HEK293 (cell line): ENCODE measurements at regions not wholly inside any gene's neighbourhood (a gene's known extent, or its start where the extent isn't known, plus 50 kb on each side); places are given as distances from the start of the nearest gene placed in this dataset.

Experiments used
- CTCF ChIA-PET: fragments of 350-600 bp; formaldehyde crosslinking; extraction: SDS; loops from one replicate; lab custom pipeline; 2021; ENCODE audit warnings: antibody characterized with exemption; lab: Yijun Ruan, JAX
- POLR2A ChIA-PET: fragments of 300-600 bp; formaldehyde crosslinking; extraction: SDS; loops from one replicate; lab custom pipeline; 2020; ENCODE audit warnings: antibody characterized with exemption, inconsistent platforms; lab: Yijun Ruan, JAX
- H3K27ac ChIP-seq: fragments of 200-500 bp; sonication (Bioruptor generic); 2 replicates; pipeline ENCODE4 v1.5.1; 2014; ENCODE audit warnings: low read depth, low read length, control low read depth, inconsistent platforms; ENCODE audit errors: extremely low read depth
- H3K36me3 ChIP-seq, 2 experiments: fragments of 200-500 bp in 1 of 2; sonication (Bioruptor generic) in 1 of 2; 1 replicate in 1 of 2; 2 replicates in 1 of 2; pipeline ENCODE4 v1.5.1; 2014 to 2017; ENCODE audit warnings: inconsistent platforms in 2 of 2, low read length in 2 of 2; ENCODE audit not compliant: control insufficient read depth in 2 of 2, insufficient read depth in 1 of 2
- H3K4me1 ChIP-seq: fragments of 200-500 bp; sonication (Bioruptor generic); 2 replicates; pipeline ENCODE4 v1.5.1; 2014; ENCODE audit warnings: mild to moderate bottlenecking, low read length, inconsistent platforms; ENCODE audit not compliant: control insufficient read depth, insufficient read depth
- H3K4me3 ChIP-seq: 2 replicates; pipeline ENCODE4 v1.5.1; 2011; ENCODE audit warnings: low read depth, mild to moderate bottlenecking, control low read depth, low read length, moderate library complexity
- H3K9me3 ChIP-seq: fragments of 200-500 bp; sonication (Bioruptor generic); 2 replicates; pipeline ENCODE4 v1.5.1; 2014; ENCODE audit warnings: low read depth, low read length, inconsistent platforms; ENCODE audit not compliant: control insufficient read depth, insufficient read depth
- GLI2 ChIP-seq: fragments of 450-650 bp; formaldehyde crosslinking; IDR thresholded peaks from 2 replicates; pipeline ENCODE4; 2017; ENCODE audit warnings: missing biosample characterization, missing genetic modification characterization, low read depth, borderline replicate concordance
- MYNN ChIP-seq: fragments of 450-650 bp; formaldehyde crosslinking; IDR thresholded peaks from 2 replicates; pipeline ENCODE4 v1.5.1; 2016; ENCODE audit warnings: missing biosample characterization, missing genetic modification characterization, borderline replicate concordance
- ZNF10 ChIP-seq: fragments of 450-650 bp; formaldehyde crosslinking; IDR thresholded peaks from 2 replicates; pipeline ENCODE4 v1.5.1; 2017; ENCODE audit warnings: missing biosample characterization, missing genetic modification characterization
- ZNF132 ChIP-seq: fragments of 450-650 bp; formaldehyde crosslinking; IDR thresholded peaks from 2 replicates; pipeline ENCODE4 v1.5.1; 2017; ENCODE audit warnings: missing biosample characterization, missing genetic modification characterization, borderline replicate concordance
- ZNF140 ChIP-seq: fragments of 450-650 bp; formaldehyde crosslinking; IDR thresholded peaks from 2 replicates; pipeline ENCODE4 v1.5.1; 2016; ENCODE audit warnings: missing biosample characterization, missing genetic modification characterization
- ZNF155 ChIP-seq: fragments of 450-650 bp; formaldehyde crosslinking; IDR thresholded peaks from 2 replicates; pipeline ENCODE4 v1.5.1; 2016; ENCODE audit warnings: missing biosample characterization, missing genetic modification characterization
- ZNF157 ChIP-seq: fragments of 450-650 bp; formaldehyde crosslinking; IDR thresholded peaks from 2 replicates; pipeline ENCODE4 v1.5.1; 2016; ENCODE audit warnings: missing biosample characterization, missing genetic modification characterization
- ZNF184 ChIP-seq: fragments of 450-650 bp; IDR thresholded peaks from 2 replicates; pipeline ENCODE4 v1.5.1; 2018; ENCODE audit warnings: missing biosample characterization, mild to moderate bottlenecking, missing genetic modification characterization
- ZNF280C ChIP-seq: fragments of 450-650 bp; formaldehyde crosslinking; IDR thresholded peaks from 2 replicates; pipeline ENCODE4 v1.5.1; 2016; ENCODE audit warnings: missing biosample characterization, missing genetic modification characterization
- ZNF292 ChIP-seq: fragments of 450-650 bp; formaldehyde crosslinking; IDR thresholded peaks from 2 replicates; pipeline ENCODE4 v1.5.1; 2016; ENCODE audit warnings: low read depth, missing biosample characterization, missing genetic modification characterization, borderline replicate concordance
- ZNF335 ChIP-seq: fragments of 450-650 bp; formaldehyde crosslinking; conservative IDR thresholded peaks from 2 replicates; pipeline ENCODE4 v1.5.1; 2016; ENCODE audit warnings: missing biosample characterization, missing genetic modification characterization
- ZNF473 ChIP-seq: fragments of 450-650 bp; formaldehyde crosslinking; IDR thresholded peaks from 2 replicates; pipeline ENCODE4 v1.5.1; 2017; ENCODE audit warnings: missing biosample characterization, missing genetic modification characterization
- ZNF48 ChIP-seq: fragments of 450-650 bp; formaldehyde crosslinking; IDR thresholded peaks from 2 replicates; pipeline ENCODE4 v1.5.1; 2016; ENCODE audit warnings: missing biosample characterization, missing genetic modification characterization
- ZNF510 ChIP-seq: fragments of 450-650 bp; formaldehyde crosslinking; IDR thresholded peaks from 2 replicates; pipeline ENCODE4 v1.5.1; 2018; ENCODE audit warnings: mild to moderate bottlenecking, missing genetic modification characterization, missing biosample characterization; ENCODE audit not compliant: insufficient replicate concordance
- ZNF521 ChIP-seq: fragments of 450-650 bp; formaldehyde crosslinking; IDR thresholded peaks from 2 replicates; pipeline ENCODE4 v1.5.1; 2017; ENCODE audit warnings: missing biosample characterization, mild to moderate bottlenecking, missing genetic modification characterization
- ZNF530 ChIP-seq: fragments of 450-650 bp; formaldehyde crosslinking; IDR thresholded peaks from 2 replicates; pipeline ENCODE4 v1.5.1; 2016; ENCODE audit warnings: low read depth, missing biosample characterization, missing genetic modification characterization
- ZNF561 ChIP-seq: fragments of 450-650 bp; IDR thresholded peaks from 2 replicates; pipeline ENCODE4 v1.5.1; 2018; ENCODE audit warnings: missing biosample characterization, missing genetic modification characterization, borderline replicate concordance
- ZNF600 ChIP-seq: fragments of 450-650 bp; formaldehyde crosslinking; IDR thresholded peaks from 2 replicates; pipeline ENCODE4 v1.5.1; 2016; ENCODE audit warnings: missing biosample characterization, missing genetic modification characterization
- ZNF704 ChIP-seq: fragments of 450-650 bp; formaldehyde crosslinking; IDR thresholded peaks from 2 replicates; pipeline ENCODE4 v1.5.1; 2016; ENCODE audit warnings: missing biosample characterization, missing genetic modification characterization
- ZSCAN16 ChIP-seq: fragments of 450-650 bp; formaldehyde crosslinking; IDR thresholded peaks from 2 replicates; pipeline ENCODE4 v1.5.1; 2016; ENCODE audit warnings: missing biosample characterization, missing genetic modification characterization
- TF ChIP-seq, protein P1 (sequence below): fragments of 450-650 bp; formaldehyde crosslinking; conservative IDR thresholded peaks from 2 replicates; pipeline ENCODE4 v1.5.1; 2016; ENCODE audit warnings: low read depth, missing biosample characterization, missing genetic modification characterization
- TF ChIP-seq, protein P2 (sequence below): fragments of 450-650 bp; formaldehyde crosslinking; IDR thresholded peaks from 2 replicates; pipeline ENCODE4; 2016; ENCODE audit warnings: missing biosample characterization, missing genetic modification characterization
- TF ChIP-seq, protein P3 (sequence below): fragments of 450-650 bp; formaldehyde crosslinking; IDR thresholded peaks from 2 replicates; pipeline ENCODE4 v1.5.1; 2016; ENCODE audit warnings: missing biosample characterization, missing genetic modification characterization
- TF ChIP-seq, protein P4 (sequence below): fragments of 450-650 bp; formaldehyde crosslinking; IDR thresholded peaks from 2 replicates; pipeline ENCODE4 v1.5.1; 2016; ENCODE audit warnings: missing biosample characterization, missing genetic modification characterization

DNA sequence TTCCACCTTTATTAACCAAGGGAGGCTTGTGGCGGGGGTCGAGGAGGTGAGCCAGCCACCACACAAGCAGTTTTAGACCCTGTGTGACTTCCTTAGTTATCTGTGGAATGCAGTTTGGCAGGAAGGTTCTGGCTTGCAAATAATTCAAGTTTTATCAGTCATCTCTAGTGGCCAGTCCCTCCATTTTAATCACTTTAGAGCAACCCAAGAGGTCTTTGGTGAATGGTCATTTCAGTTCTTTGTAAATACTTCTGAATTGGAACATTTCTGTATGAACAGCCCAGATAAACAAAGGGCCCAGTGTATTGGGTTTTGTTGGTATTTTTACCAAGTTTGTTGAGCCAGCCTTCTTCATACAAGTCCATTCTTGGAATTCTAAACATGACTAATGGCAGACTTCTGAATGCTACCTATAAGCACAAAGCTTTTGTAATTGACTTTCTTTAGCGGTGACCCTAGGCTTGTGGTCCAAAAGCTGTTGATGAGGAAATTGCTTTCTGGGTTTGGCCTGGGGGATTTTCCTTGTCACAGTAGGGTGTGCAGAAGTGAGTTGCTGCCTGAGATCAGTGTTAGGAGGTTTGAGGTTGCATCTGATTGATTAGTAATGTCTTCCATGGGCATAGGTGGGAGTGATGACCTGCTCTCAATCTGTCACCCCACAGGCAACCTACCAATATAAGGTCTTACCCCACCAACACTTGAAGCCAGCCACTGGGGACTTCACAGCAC is 193.3 kb upstream of the TOPAZ1 start:
- no peaks in the 10 kb centered on the region for H3K4me1 ChIP-seq

DNA sequence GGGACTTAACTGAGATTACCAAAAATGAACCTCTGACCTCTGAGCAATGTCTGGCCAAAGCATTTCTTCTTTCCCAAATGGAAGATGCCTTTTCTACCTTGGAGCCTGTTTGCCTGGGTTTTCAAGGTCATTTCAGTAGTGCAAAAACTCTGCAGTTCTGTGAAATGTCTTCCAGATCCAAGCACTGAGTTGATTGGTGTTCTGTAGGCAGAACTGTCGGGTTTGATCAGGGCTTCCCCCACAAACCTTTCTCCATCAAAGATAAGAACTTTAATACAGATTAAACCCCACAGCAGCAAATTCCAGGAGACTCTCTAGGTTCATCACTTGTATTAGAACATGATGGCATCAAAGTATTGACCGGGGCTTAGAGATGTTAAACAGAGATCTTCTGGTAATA is 192.7 kb upstream of the TOPAZ1 start:
- no peak overlapping the region for H3K4me3 ChIP-seq
- ChIA-PET POLR2A (no interaction called here), CTCF (no interaction called here)
- no peaks in the 10 kb centered on the region for H3K9me3 ChIP-seq
- H3K4me1 ChIP-seq: no peaks in the 10 kb centered on the region
- H3K27ac ChIP-seq: no peak overlapping the region
- no peaks in the 10 kb centered on the region for H3K36me3 ChIP-seq
- TF ChIP-seq ZNF530: no peak
- TF ChIP-seq ZNF521 (tag by site-specific recombination): no peak
- TF ChIP-seq ZNF335 (tag by site-specific recombination): no peak
- TF ChIP-seq ZNF48: no peak
- TF ChIP-seq, protein P1, sequence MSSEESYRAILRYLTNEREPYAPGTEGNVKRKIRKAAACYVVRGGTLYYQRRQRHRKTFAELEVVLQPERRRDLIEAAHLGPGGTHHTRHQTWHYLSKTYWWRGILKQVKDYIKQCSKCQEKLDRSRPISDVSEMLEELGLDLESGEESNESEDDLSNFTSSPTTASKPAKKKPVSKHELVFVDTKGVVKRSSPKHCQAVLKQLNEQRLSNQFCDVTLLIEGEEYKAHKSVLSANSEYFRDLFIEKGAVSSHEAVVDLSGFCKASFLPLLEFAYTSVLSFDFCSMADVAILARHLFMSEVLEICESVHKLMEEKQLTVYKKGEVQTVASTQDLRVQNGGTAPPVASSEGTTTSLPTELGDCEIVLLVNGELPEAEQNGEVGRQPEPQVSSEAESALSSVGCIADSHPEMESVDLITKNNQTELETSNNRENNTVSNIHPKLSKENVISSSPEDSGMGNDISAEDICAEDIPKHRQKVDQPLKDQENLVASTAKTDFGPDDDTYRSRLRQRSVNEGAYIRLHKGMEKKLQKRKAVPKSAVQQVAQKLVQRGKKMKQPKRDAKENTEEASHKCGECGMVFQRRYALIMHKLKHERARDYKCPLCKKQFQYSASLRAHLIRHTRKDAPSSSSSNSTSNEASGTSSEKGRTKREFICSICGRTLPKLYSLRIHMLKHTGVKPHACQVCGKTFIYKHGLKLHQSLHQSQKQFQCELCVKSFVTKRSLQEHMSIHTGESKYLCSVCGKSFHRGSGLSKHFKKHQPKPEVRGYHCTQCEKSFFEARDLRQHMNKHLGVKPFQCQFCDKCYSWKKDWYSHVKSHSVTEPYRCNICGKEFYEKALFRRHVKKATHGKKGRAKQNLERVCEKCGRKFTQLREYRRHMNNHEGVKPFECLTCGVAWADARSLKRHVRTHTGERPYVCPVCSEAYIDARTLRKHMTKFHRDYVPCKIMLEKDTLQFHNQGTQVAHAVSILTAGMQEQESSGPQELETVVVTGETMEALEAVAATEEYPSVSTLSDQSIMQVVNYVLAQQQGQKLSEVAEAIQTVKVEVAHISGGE (tag by site-specific recombination): no peak
- TF ChIP-seq ZNF157 (tag by site-specific recombination): no peak
- no peak for TF ChIP-seq ZNF140
- TF ChIP-seq, protein P2, sequence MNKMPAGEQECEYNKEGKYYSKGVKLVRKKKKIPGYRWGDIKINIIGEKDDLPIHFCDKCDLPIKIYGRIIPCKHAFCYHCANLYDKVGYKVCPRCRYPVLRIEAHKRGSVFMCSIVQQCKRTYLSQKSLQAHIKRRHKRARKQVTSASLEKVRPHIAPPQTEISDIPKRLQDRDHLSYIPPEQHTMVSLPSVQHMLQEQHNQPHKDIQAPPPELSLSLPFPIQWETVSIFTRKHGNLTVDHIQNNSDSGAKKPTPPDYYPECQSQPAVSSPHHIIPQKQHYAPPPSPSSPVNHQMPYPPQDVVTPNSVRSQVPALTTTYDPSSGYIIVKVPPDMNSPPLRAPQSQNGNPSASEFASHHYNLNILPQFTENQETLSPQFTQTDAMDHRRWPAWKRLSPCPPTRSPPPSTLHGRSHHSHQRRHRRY (tag by site-specific recombination): no peak
- no peak for TF ChIP-seq MYNN
- no peak for TF ChIP-seq ZNF704 (tag by site-specific recombination)
- no peak for TF ChIP-seq ZNF280C (tag by site-specific recombination)
- no peak for TF ChIP-seq ZNF155 (tag by site-specific recombination)
- no peak for TF ChIP-seq ZNF561 (tag by site-specific recombination)
- no peak for TF ChIP-seq ZNF184 (tag by site-specific recombination)
- no peak for TF ChIP-seq ZSCAN16 (tag by site-specific recombination)
- TF ChIP-seq, protein P3, sequence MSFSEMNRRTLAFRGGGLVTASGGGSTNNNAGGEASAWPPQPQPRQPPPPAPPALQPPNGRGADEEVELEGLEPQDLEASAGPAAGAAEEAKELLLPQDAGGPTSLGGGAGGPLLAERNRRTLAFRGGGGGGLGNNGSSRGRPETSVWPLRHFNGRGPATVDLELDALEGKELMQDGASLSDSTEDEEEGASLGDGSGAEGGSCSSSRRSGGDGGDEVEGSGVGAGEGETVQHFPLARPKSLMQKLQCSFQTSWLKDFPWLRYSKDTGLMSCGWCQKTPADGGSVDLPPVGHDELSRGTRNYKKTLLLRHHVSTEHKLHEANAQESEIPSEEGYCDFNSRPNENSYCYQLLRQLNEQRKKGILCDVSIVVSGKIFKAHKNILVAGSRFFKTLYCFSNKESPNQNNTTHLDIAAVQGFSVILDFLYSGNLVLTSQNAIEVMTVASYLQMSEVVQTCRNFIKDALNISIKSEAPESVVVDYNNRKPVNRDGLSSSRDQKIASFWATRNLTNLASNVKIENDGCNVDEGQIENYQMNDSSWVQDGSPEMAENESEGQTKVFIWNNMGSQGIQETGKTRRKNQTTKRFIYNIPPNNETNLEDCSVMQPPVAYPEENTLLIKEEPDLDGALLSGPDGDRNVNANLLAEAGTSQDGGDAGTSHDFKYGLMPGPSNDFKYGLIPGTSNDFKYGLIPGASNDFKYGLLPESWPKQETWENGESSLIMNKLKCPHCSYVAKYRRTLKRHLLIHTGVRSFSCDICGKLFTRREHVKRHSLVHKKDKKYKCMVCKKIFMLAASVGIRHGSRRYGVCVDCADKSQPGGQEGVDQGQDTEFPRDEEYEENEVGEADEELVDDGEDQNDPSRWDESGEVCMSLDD (tag by site-specific recombination): no peak
- TF ChIP-seq ZNF132 (tag by site-specific recombination): no peak
- no peak for TF ChIP-seq ZNF10 (tag by site-specific recombination)
- TF ChIP-seq ZNF292: no peak

More for the DNA sequence above, 193.3 kb upstream of the TOPAZ1 start:
- TF ChIP-seq ZNF155 (tag by site-specific recombination) (no peak), GLI2 (tag by site-specific recombination) (no peak), ZNF510 (no peak), ZNF473 (no peak), ZNF600 (no peak)
- TF ChIP-seq, protein P4, sequence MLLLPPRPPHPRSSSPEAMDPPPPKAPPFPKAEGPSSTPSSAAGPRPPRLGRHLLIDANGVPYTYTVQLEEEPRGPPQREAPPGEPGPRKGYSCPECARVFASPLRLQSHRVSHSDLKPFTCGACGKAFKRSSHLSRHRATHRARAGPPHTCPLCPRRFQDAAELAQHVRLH (tag by site-specific recombination): no peak
- Histone ChIP-seq H3K4me3 (no peak overlapping the region), H3K9me3 (no peaks in the 10 kb centered on the region), H3K36me3 (no peaks in the 10 kb centered on the region), H3K27ac (no peak overlapping the region)
- POLR2A ChIA-PET: no interaction called here
- CTCF ChIA-PET: no interaction called here
